Stimulated activated CD4-positive, alpha-beta T cell treated with anti-CD3 and anti-CD28 coated beads, TNF-alpha, amount 100 ng/mL, for 1 hour (primary cell): ENCODE measurements at regions not wholly inside any gene's neighbourhood (a gene's known extent, or its start where the extent isn't known, plus 50 kb on each side); places are given as distances from the start of the nearest gene placed in this dataset.
"Not testable (repeated sequence)": the region's sequence is repeated elsewhere in the genome, so short reads cannot be mapped to it uniquely, and the experiment has no call there.

Experiments
- DNase-seq, 3 donors: peaks; one replicate each; pipeline ENCODE4 v3.0.0-alpha.2; 2020; ENCODE audit warnings: low read depth in 3 of 3, low spot score in 1 of 3

- DNase-seq: no peak
Measured at GRCh38 chr3:137588871-137589270, 175.2 kb upstream of the SOX14 start.

GRCh38 chr3:137595415-137595814, 168.7 kb upstream of the SOX14 start:
- DNase-seq: not testable (repeated sequence)

- no peak for DNase-seq
Measured at GRCh38 chr3:137610723-137611122, 153.4 kb upstream of the SOX14 start.

GRCh38 chr3:137612291-137612690, 151.8 kb upstream of the SOX14 start:
- no peak for DNase-seq

GRCh38 chr3:137615659-137616418, 148.3 kb upstream of the SOX14 start:
- DNase-seq: no peak

GRCh38 chr3:137641879-137642704, 122.0 kb upstream of the SOX14 start:
- DNase-seq: no peak

- no peak for DNase-seq
Measured at GRCh38 chr3:137642831-137643230, 121.3 kb upstream of the SOX14 start.

GRCh38 chr3:137647179-137647578, 116.9 kb upstream of the SOX14 start:
- no peak for DNase-seq

GRCh38 chr3:137669519-137670060, 94.5 kb upstream of the SOX14 start:
- DNase-seq: no peak

GRCh38 chr3:137687181-137687879, 76.8 kb upstream of the SOX14 start:
- no peak for DNase-seq

GRCh38 chr3:137692803-137693431, 71.2 kb upstream of the SOX14 start:
- DNase-seq: no peak

- DNase-seq: no peak
Measured at GRCh38 chr3:137693791-137694190, 70.3 kb upstream of the SOX14 start.

- DNase-seq: no peak
Measured at GRCh38 chr3:137694836-137695235, 69.3 kb upstream of the SOX14 start.

- DNase-seq: no peak
Measured at GRCh38 chr3:137695351-137695750, 68.8 kb upstream of the SOX14 start.

GRCh38 chr3:137709011-137709601, 55.0 kb upstream of the SOX14 start:
- no peak for DNase-seq

GRCh38 chr3:137713965-137714364, 50.1 kb upstream of the SOX14 start:
- DNase-seq: not testable (repeated sequence)
